ENCODE measurements at regions not wholly inside any gene's neighbourhood (a gene's known extent, or its start where the extent isn't known, plus 50 kb on each side); places are given as distances from the start of the nearest gene placed in this dataset.

GRCh38 chr2:23132823-23133595 lies 252.0 kb upstream of the KLHL29 start:
- Histone ChIP-seq H3K4me3 (no peak overlapping the region), H3K9me3 (replicated peaks) (no peaks in the 10 kb centered on the region), H3K27me3 (replicated peaks) (no peaks in the 10 kb centered on the region), H3K27ac (no peak overlapping the region), H3K36me3 (no peaks in the 10 kb centered on the region), H3K4me1 (replicated peaks) (no peaks in the 10 kb centered on the region)
- DNase-seq (ENCODE audit: low read depth in 1 of 2, low spot score in 2 of 2), result no peak

GRCh38 chr2:23134726-23135125 lies 250.3 kb upstream of the KLHL29 start:
- H3K4me3 ChIP-seq, result no peak overlapping the region
- H3K9me3 ChIP-seq (replicated peaks), result no peaks in the 10 kb centered on the region
- DNase-seq (ENCODE audit: low read depth in 1 of 2, low spot score in 2 of 2), result no peak
- no peaks in the 10 kb centered on the region for H3K36me3 ChIP-seq
- H3K4me1 ChIP-seq (replicated peaks), result no peaks in the 10 kb centered on the region
- no peak overlapping the region for H3K27ac ChIP-seq
- no peaks in the 10 kb centered on the region for H3K27me3 ChIP-seq (replicated peaks)

GRCh38 chr2:23135481-23136100 lies 249.4 kb upstream of the KLHL29 start:
- Histone ChIP-seq H3K27me3 (replicated peaks) (no peaks in the 10 kb centered on the region), H3K4me3 (no peak overlapping the region), H3K4me1 (replicated peaks) (no peaks in the 10 kb centered on the region), H3K9me3 (replicated peaks) (no peaks in the 10 kb centered on the region), H3K27ac (no peak overlapping the region), H3K36me3 (no peaks in the 10 kb centered on the region)
- DNase-seq (ENCODE audit: low read depth in 1 of 2, low spot score in 2 of 2), result no peak

- no peak overlapping the region for H3K4me3 ChIP-seq
- no peaks in the 10 kb centered on the region for H3K27me3 ChIP-seq (replicated peaks)
- H3K4me1 ChIP-seq (replicated peaks), result no peaks in the 10 kb centered on the region
- DNase-seq (ENCODE audit: low read depth in 1 of 2, low spot score in 2 of 2), result no peak
- no peak overlapping the region for H3K27ac ChIP-seq
- no peaks in the 10 kb centered on the region for H3K36me3 ChIP-seq
- no peaks in the 10 kb centered on the region for H3K9me3 ChIP-seq (replicated peaks)
These were observed 247.8 kb upstream of the KLHL29 start for GRCh38 chr2:23137166-23137565.

GRCh38 chr2:23138701-23139100 lies 246.3 kb upstream of the KLHL29 start:
- DNase-seq (ENCODE audit: low read depth in 1 of 2, low spot score in 2 of 2), result no peak
- Histone ChIP-seq H3K9me3 (replicated peaks) (no peaks in the 10 kb centered on the region), H3K4me3 (no peak overlapping the region), H3K27me3 (replicated peaks) (no peaks in the 10 kb centered on the region), H3K27ac (no peak overlapping the region), H3K4me1 (replicated peaks) (no peaks in the 10 kb centered on the region), H3K36me3 (no peaks in the 10 kb centered on the region)

DNA sequence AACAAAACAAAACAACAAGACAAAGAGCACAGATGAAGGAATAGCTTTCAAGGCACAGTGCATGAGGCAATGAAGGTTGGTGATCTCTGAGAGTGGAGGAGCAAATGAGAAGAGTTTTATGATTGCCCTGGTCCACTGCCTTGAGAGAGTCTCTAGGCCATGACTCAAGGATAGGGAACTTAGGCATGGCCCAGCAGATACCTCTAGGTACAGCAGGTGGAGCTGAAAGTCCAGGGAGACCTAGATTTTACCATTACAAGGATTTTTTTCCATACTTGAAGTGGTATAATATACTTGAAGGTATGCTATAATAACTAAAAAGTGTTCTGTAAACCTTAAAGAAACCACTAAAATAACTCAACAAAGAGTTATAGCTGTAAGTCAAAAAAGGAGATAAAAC lies 239.5 kb upstream of the KLHL29 start:
- Histone ChIP-seq H3K27ac (no peak overlapping the region), H3K27me3 (replicated peaks) (no peaks in the 10 kb centered on the region), H3K9me3 (replicated peaks) (no peaks in the 10 kb centered on the region), H3K4me1 (replicated peaks) (no peaks in the 10 kb centered on the region), H3K4me3 (no peak overlapping the region), H3K36me3 (no peaks in the 10 kb centered on the region)
- DNase-seq (ENCODE audit: low read depth in 1 of 2, low spot score in 2 of 2), result no peak

- Histone ChIP-seq H3K9me3 (replicated peaks) (no peaks in the 10 kb centered on the region), H3K27ac (no peak overlapping the region), H3K4me3 (no peak overlapping the region), H3K27me3 (replicated peaks) (no peaks in the 10 kb centered on the region), H3K36me3 (no peaks in the 10 kb centered on the region), H3K4me1 (replicated peaks) (no peaks in the 10 kb centered on the region)
- no peak for DNase-seq (ENCODE audit: low read depth in 1 of 2, low spot score in 2 of 2)
These were observed 239.0 kb upstream of the KLHL29 start for GRCh38 chr2:23146011-23146410.

DNA sequence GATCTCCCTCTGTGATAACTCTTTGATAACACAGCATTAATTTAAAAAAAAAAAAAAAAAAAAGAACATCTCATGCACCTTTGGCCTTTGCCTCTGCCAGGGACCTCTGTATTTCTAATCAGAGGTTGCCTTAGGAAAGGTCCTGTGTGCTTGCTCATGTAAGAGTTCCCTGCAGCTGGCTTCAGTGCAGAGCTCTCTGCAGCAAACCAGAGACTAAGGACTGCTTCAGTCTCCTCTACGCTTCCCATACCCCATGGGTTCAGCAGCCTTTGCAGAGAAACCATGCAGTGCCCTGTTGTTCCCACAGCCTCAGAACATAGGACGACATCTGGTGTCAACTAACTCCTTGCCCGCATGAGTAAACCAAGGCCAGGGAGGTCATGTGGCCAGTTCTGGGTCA lies 236.6 kb upstream of the KLHL29 start:
- H3K27me3 ChIP-seq (replicated peaks), result no peaks in the 10 kb centered on the region
- H3K4me1 ChIP-seq (replicated peaks), result no peaks in the 10 kb centered on the region

GRCh38 chr2:23149777-23150176 lies 235.2 kb upstream of the KLHL29 start:
- H3K4me1 ChIP-seq (replicated peaks), result no peaks in the 10 kb centered on the region
- no peak overlapping the region for H3K27ac ChIP-seq
- no peaks in the 10 kb centered on the region for H3K9me3 ChIP-seq (replicated peaks)

More for the DNA sequence above, 236.6 kb upstream of the KLHL29 start:
- no peak for DNase-seq (ENCODE audit: low read depth in 1 of 2, low spot score in 2 of 2)
- no peaks in the 10 kb centered on the region for H3K36me3 ChIP-seq
- H3K9me3 ChIP-seq (replicated peaks), result no peaks in the 10 kb centered on the region
- H3K4me3 ChIP-seq, result no peak overlapping the region
- no peak overlapping the region for H3K27ac ChIP-seq

DNA sequence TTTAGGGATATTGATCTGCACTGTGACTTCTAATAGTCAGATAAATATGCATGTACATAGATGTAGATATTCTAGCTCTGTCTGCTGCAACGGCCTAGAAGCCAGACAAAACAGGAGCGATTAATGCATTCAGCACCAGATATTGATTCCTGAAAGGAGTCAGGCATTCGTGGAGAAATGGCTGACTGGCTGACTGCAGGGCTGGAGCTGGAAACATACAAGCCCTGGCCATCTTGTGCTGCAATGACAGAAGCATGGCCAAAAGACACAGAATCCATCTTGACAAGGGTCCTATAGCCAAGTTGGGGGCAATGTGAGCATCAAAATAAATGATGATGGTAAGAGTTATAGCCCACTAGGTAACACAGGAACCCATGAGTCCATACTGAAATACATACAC lies 231.5 kb upstream of the KLHL29 start:
- Histone ChIP-seq H3K9me3 (replicated peaks) (no peaks in the 10 kb centered on the region), H3K4me3 (no peak overlapping the region), H3K27me3 (replicated peaks) (no peaks in the 10 kb centered on the region), H3K27ac (no peak overlapping the region), H3K4me1 (replicated peaks) (no peaks in the 10 kb centered on the region), H3K36me3 (no peaks in the 10 kb centered on the region)
- no peak for DNase-seq (ENCODE audit: low read depth in 1 of 2, low spot score in 2 of 2)

More at GRCh38 chr2:23149777-23150176, 235.2 kb upstream of the KLHL29 start:
- Histone ChIP-seq H3K27me3 (replicated peaks) (no peaks in the 10 kb centered on the region), H3K4me3 (no peak overlapping the region), H3K36me3 (no peaks in the 10 kb centered on the region)
- DNase-seq (ENCODE audit: low read depth in 1 of 2, low spot score in 2 of 2), result no peak

GRCh38 chr2:23155022-23155421 lies 230.0 kb upstream of the KLHL29 start:
- H3K27me3 ChIP-seq (replicated peaks), result no peaks in the 10 kb centered on the region
- H3K27ac ChIP-seq, result no peak overlapping the region
- no peak overlapping the region for H3K4me3 ChIP-seq
- H3K36me3 ChIP-seq, result no peaks in the 10 kb centered on the region
- no peak for DNase-seq (ENCODE audit: low read depth in 1 of 2, low spot score in 2 of 2)
- no peaks in the 10 kb centered on the region for H3K9me3 ChIP-seq (replicated peaks)
- no peaks in the 10 kb centered on the region for H3K4me1 ChIP-seq (replicated peaks)

DNA sequence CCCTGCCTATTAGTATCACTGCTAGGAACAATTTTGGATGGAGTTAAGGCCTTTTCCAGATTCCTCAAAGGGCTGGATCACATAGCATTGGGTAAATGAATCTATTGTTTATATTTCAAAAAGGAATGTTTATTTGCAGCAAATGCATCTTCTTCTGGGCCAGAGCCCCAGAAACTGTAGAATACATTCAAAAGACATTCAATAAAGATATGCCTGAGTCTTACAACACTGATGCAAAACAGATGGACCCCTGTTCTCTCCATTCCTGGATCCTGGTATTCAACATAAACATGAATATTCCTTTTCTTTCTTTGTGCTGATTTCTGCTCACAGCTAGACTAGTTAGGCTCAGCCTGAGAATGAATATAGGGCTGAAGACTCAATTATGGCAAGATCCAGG lies 227.2 kb upstream of the KLHL29 start:
- H3K27ac ChIP-seq, result no peak overlapping the region
- H3K9me3 ChIP-seq (replicated peaks), result no peaks in the 10 kb centered on the region
- no peaks in the 10 kb centered on the region for H3K27me3 ChIP-seq (replicated peaks)
- H3K4me1 ChIP-seq (replicated peaks), result no peaks in the 10 kb centered on the region
- DNase-seq (ENCODE audit: low read depth in 1 of 2, low spot score in 2 of 2), result no peak
- no peaks in the 10 kb centered on the region for H3K36me3 ChIP-seq
- H3K4me3 ChIP-seq, result no peak overlapping the region

DNA sequence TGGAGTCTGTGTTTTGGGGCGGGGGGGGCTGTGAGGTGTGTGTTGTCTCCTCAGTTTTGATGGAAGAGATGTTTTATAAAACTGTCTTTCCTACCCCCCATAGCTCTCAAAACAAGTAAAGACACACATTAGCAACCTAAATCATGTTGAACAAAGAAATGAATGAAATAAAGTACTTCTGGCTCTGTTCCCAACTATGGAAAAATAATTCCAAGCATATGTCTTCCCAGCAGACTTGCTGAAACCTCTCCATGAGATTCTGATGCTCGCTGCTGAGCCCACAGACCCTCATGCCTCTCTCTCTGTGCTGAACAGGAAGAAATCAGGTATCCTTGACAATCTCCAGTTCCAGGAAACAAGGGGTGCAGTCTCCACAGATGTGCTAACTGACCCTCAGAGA lies 226.7 kb upstream of the KLHL29 start:
- H3K4me3 ChIP-seq, result no peak overlapping the region
- no peaks in the 10 kb centered on the region for H3K9me3 ChIP-seq (replicated peaks)
- no peak for DNase-seq (ENCODE audit: low read depth in 1 of 2, low spot score in 2 of 2)
- H3K36me3 ChIP-seq, result no peaks in the 10 kb centered on the region
- H3K4me1 ChIP-seq (replicated peaks), result no peaks in the 10 kb centered on the region
- H3K27ac ChIP-seq, result no peak overlapping the region
- H3K27me3 ChIP-seq (replicated peaks), result no peaks in the 10 kb centered on the region

- no peaks in the 10 kb centered on the region for H3K4me1 ChIP-seq (replicated peaks)
- no peak for DNase-seq (ENCODE audit: low read depth in 1 of 2, low spot score in 2 of 2)
- no peaks in the 10 kb centered on the region for H3K9me3 ChIP-seq (replicated peaks)
These were observed 225.1 kb upstream of the KLHL29 start for GRCh38 chr2:23159746-23160405.

More at GRCh38 chr2:23159746-23160405, 225.1 kb upstream of the KLHL29 start:
- no peaks in the 10 kb centered on the region for H3K27me3 ChIP-seq (replicated peaks)
- no peaks in the 10 kb centered on the region for H3K36me3 ChIP-seq
- H3K4me3 ChIP-seq, result no peak overlapping the region
- no peak overlapping the region for H3K27ac ChIP-seq

Measured in SJSA1 (cell line).